Kasumi-1 (cell line): ENCODE measurements at regions not wholly inside any gene's neighbourhood (a gene's known extent, or its start where the extent isn't known, plus 50 kb on each side); places are given as distances from the start of the nearest gene placed in this dataset.
"Not testable (repeated sequence)": the region's sequence is repeated elsewhere in the genome, so short reads cannot be mapped to it uniquely, and the experiment has no call there.

Source experiments
- DNase-seq, 2 experiments: peaks; one replicate each; lab custom pipeline; 2025; lab: John Stamatoyannopoulos, UW

- DNase-seq, result no peak
These were observed 68.7 kb upstream of the PELI2 start for GRCh38 chr14:56049536-56049935.

- no peak for DNase-seq
These were observed 62.7 kb upstream of the PELI2 start for GRCh38 chr14:56055511-56055910.

GRCh38 chr14:56056031-56056430 is 62.2 kb upstream of the PELI2 start:
- DNase-seq, result no peak

- no peak for DNase-seq
These were observed 61.0 kb upstream of the PELI2 start for GRCh38 chr14:56057071-56057741.

DNA sequence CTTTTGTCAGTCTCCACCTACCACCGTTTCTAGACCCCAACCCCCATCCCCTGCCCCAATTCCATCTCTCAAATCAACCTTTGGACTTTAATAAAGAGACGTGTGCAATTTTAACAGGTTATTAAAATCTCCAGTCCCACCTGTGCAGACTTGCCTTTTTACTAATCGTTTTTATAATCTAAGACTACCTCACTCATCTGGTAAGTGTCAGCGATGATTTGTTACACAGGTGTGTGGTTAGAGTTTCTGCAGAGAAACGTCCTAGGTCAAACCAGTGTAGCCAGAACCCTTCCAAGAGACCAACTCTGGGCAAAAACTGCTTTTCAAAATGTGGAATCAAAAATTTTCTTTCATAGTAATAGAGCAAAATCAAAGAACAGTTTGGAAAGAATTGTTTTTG is 60.4 kb upstream of the PELI2 start:
- no peak for DNase-seq

DNA sequence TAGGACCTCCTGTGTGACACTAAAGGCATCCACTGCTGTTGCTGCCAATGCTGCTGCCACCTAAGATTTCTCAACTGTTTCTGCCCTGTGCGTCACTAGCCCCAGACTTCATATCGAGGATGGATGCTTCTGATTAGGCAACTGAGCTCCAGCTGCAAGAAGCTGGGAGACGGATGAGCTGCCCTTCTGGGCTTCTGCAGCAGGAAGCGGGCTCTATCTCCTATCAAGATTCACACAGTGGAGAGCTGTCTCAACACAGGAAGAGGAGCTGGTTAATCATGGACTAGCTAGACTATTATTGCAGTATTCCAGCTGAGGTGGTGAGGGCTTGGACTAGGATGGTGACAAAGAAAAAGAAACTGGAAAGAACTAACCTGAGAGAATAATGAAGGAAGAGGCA is 59.2 kb upstream of the PELI2 start:
- no peak for DNase-seq

GRCh38 chr14:56061051-56061450 is 57.2 kb upstream of the PELI2 start:
- no peak for DNase-seq

GRCh38 chr14:56063131-56063530 is 55.1 kb upstream of the PELI2 start:
- DNase-seq, result no peak

GRCh38 chr14:56064513-56064912 is 53.7 kb upstream of the PELI2 start:
- no peak for DNase-seq

GRCh38 chr14:56065199-56065598 is 53.0 kb upstream of the PELI2 start:
- DNase-seq, result not testable (repeated sequence)

DNA sequence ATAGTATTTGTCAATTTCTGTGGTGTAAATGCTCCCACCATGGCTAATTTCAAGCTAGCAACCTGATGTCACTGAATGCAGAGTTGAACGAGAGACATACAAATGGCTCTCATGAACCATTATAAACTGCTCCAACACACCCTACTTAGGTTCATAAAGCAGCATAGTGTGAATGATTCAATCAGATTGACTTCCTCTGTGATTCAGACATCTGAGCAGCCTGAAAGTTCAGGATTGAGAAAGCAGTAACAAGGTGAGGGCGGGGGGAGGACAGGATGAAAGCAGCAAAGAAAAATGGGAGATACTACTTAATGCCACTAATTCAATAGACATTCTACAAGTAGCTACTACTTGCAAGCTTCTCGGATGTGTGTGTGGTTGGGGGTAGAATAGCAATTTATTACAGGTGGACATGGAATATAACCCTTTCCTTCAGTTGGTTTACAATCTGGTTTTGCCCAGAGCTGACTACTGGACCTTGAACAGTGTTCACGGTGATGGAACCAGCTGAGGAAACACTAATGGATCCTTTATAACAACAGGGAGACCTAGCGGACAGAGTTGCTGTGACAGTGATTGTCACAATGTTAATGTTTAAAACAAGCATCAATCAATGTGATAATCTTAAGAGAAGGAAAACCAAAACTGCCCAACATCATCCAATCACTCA is 52.5 kb upstream of the PELI2 start:
- DNase-seq, result no peak
